GM12891 (cell line): ENCODE measurements at regions not wholly inside any gene's neighbourhood (a gene's known extent, or its start where the extent isn't known, plus 50 kb on each side); places are given as distances from the start of the nearest gene placed in this dataset.

Source experiments
- DNase-seq: peaks from one replicate; pipeline ENCODE4 v3.0.0; 2011; ENCODE audit warnings: low spot score; ENCODE audit not compliant: insufficient read length
- FAIRE-seq: peaks from 2 replicates; lab custom pipeline; 2011; peaks lifted over from hg19 to GRCh38; lab: Jason Lieb, UNC
- PAX5 ChIP-seq: IDR thresholded peaks from 2 replicates; pipeline ENCODE4 v1.6.1; 2011; ENCODE audit warnings: low read length, moderate library complexity, mild to moderate bottlenecking; ENCODE audit not compliant: insufficient read depth, severe bottlenecking
- POLR2A ChIP-seq: IDR thresholded peaks from 2 replicates; pipeline ENCODE4 v1.6.1; 2011; ENCODE audit warnings: low read depth, low read length, control low read depth
- POLR2AphosphoS5 ChIP-seq: IDR thresholded peaks from 2 replicates; pipeline ENCODE4 v1.6.1; 2011; ENCODE audit warnings: low read depth, low read length, control low read depth
- POU2F2 ChIP-seq: IDR thresholded peaks from 2 replicates; pipeline ENCODE4 v1.6.1; 2011; ENCODE audit warnings: low read depth, mild to moderate bottlenecking, control low read depth, low read length, moderate library complexity
- SPI1 ChIP-seq: IDR thresholded peaks from 2 replicates; pipeline ENCODE4 v1.6.1; 2011; ENCODE audit warnings: low read depth, low read length, control low read depth
- TAF1 ChIP-seq: IDR thresholded peaks from 2 replicates; pipeline ENCODE4 v1.6.1; 2011; ENCODE audit warnings: low read depth, low read length, control low read depth

GRCh38 chr12:27179400-27180214 lies 64.5 kb upstream of the STK38L start:
- DNase-seq, result peak; percentile 15
- peak; percentile 95 for FAIRE-seq
- TF ChIP-seq POU2F2 (no peak), TAF1 (no peak), PAX5 (no peak), POLR2AphosphoS5 (no peak), SPI1 (no peak), POLR2A (no peak; the same call in 1 of the 2 replicates)

- TF ChIP-seq PAX5 (no peak), TAF1 (no peak), POU2F2 (no peak), SPI1 (no peak), POLR2AphosphoS5 (no peak), POLR2A (no peak)
- DNase-seq, result no peak
- no peak for FAIRE-seq
Observed at GRCh38 chr12:27180906-27181505, 63.1 kb upstream of the STK38L start.

GRCh38 chr12:27183342-27183741 lies 60.7 kb upstream of the STK38L start:
- TF ChIP-seq POLR2AphosphoS5, result no peak
- TF ChIP-seq SPI1, result no peak
- TF ChIP-seq POLR2A, result no peak
- no peak for TF ChIP-seq PAX5
- TF ChIP-seq TAF1, result no peak
- TF ChIP-seq POU2F2, result no peak
- FAIRE-seq (no peak), DNase-seq (no peak)

GRCh38 chr12:27185234-27186021 lies 58.7 kb upstream of the STK38L start:
- DNase-seq, result no peak
- FAIRE-seq, result peak; percentile 90
- TF ChIP-seq POU2F2 (peak; percentile 48; the same call in 1 of the 2 replicates), PAX5 (peak; percentile 50), POLR2AphosphoS5 (no peak), SPI1 (no peak; the same call in 1 of the 2 replicates), TAF1 (no peak), POLR2A (no peak)

GRCh38 chr12:27186022-27186839 lies 57.9 kb upstream of the STK38L start:
- TF ChIP-seq POLR2AphosphoS5, result no peak
- TF ChIP-seq POU2F2, result no peak
- TF ChIP-seq TAF1, result no peak
- TF ChIP-seq SPI1, result no peak
- TF ChIP-seq POLR2A, result no peak
- no peak for TF ChIP-seq PAX5
- DNase-seq (no peak), FAIRE-seq (no peak)

GRCh38 chr12:27187697-27188096 lies 56.4 kb upstream of the STK38L start:
- FAIRE-seq (no peak), DNase-seq (no peak)
- TF ChIP-seq POU2F2, result no peak
- no peak for TF ChIP-seq PAX5
- TF ChIP-seq SPI1, result no peak
- no peak for TF ChIP-seq POLR2A
- no peak for TF ChIP-seq TAF1
- TF ChIP-seq POLR2AphosphoS5, result no peak

- TF ChIP-seq POU2F2, result no peak
- TF ChIP-seq POLR2AphosphoS5, result no peak
- no peak for TF ChIP-seq TAF1
- no peak for TF ChIP-seq SPI1
- no peak for TF ChIP-seq POLR2A
- no peak for TF ChIP-seq PAX5
- DNase-seq, result no peak
- FAIRE-seq, result no peak
Observed at GRCh38 chr12:27190761-27191160, 53.3 kb upstream of the STK38L start.

- FAIRE-seq, result no peak
- TF ChIP-seq TAF1, result no peak
- no peak for TF ChIP-seq SPI1
- no peak for TF ChIP-seq POU2F2
- TF ChIP-seq POLR2AphosphoS5, result no peak
- no peak for TF ChIP-seq PAX5
- TF ChIP-seq POLR2A, result no peak
- no peak for DNase-seq
Observed at GRCh38 chr12:27191531-27191930, 52.6 kb upstream of the STK38L start.
